ENCODE measurements at regions not wholly inside any gene's neighbourhood (a gene's known extent, or its start where the extent isn't known, plus 50 kb on each side); places are given as distances from the start of the nearest gene placed in this dataset.

GRCh38 chr5:171651102-171651501 lies 134.5 kb upstream of the SMIM23 start:
- TF ChIP-seq CTCF (IDR thresholded peaks at IDR 0.05) (no peak), POLR2AphosphoS5 (IDR thresholded peaks at IDR 0.05; ENCODE audit: low read depth, low read length) (no peak), SIN3A (IDR thresholded peaks at IDR 0.05; ENCODE audit: borderline replicate concordance, insufficient read depth, low read depth, low read length) (no peak), REST (IDR thresholded peaks at IDR 0.05; ENCODE audit: insufficient read depth in 1 of 2, low read depth in 2 of 2, low read length in 1 of 2) (no peak), TCF7L2 (IDR thresholded peaks at IDR 0.05; ENCODE audit: low read depth, low read length) (no peak)

Data from Panc1 (cell line).